RWPE2 (cell line): ENCODE measurements at regions not wholly inside any gene's neighbourhood (a gene's known extent, or its start where the extent isn't known, plus 50 kb on each side); places are given as distances from the start of the nearest gene placed in this dataset.

Experiments used
- ATAC-seq: fragments of 200-7000 bp; cut with Tn5 transposase; 3 replicates; pipeline ENCODE4 v1.9.1; 2021; ENCODE audit warnings: low read depth
- DNase-seq: peaks from one replicate; pipeline ENCODE4 v3.0.0-alpha.2; 2020; ENCODE audit warnings: low spot score
- H3K27ac ChIP-seq: fragments of 450-650 bp; 2 replicates; pipeline ENCODE4 v1.5.1; 2017; ENCODE audit warnings: mild to moderate bottlenecking; ENCODE audit not compliant: poor library complexity, severe bottlenecking
- H3K27me3 ChIP-seq: fragments of 250-450 bp; sonication (Bioruptor Pico); 2 replicates; pipeline ENCODE4 v1.5.1; 2021; ENCODE audit warnings: mild to moderate bottlenecking, moderate library complexity; ENCODE audit not compliant: insufficient read depth, poor library complexity, severe bottlenecking
- H3K36me3 ChIP-seq: fragments of 250-450 bp; sonication (Bioruptor Pico); 2 replicates; pipeline ENCODE4 v1.5.1; 2020; ENCODE audit warnings: low read depth, mild to moderate bottlenecking, moderate library complexity
- H3K4me1 ChIP-seq: fragments of 250-450 bp; sonication (Bioruptor Pico); 2 replicates; pipeline ENCODE4 v1.5.1; 2021; ENCODE audit warnings: mild to moderate bottlenecking, moderate library complexity; ENCODE audit not compliant: insufficient read depth, poor library complexity, severe bottlenecking
- H3K4me3 ChIP-seq: fragments of 250-450 bp; sonication (Bioruptor Pico); 2 replicates; pipeline ENCODE4 v1.5.1; 2021; ENCODE audit warnings: mild to moderate bottlenecking, moderate library complexity; ENCODE audit not compliant: severe bottlenecking
- H3K9me3 ChIP-seq: fragments of 250-450 bp; sonication (Bioruptor Pico); 2 replicates; pipeline ENCODE4 v1.5.1; 2021; ENCODE audit warnings: mild to moderate bottlenecking, moderate library complexity; ENCODE audit not compliant: severe bottlenecking
- TF ChIP-seq, protein P1 (sequence below): fragments of 450-650 bp; IDR thresholded peaks from one replicate; pipeline ENCODE4 v1.5.1; 2017; ENCODE audit warnings: mild to moderate bottlenecking, moderate library complexity; ENCODE audit not compliant: poor library complexity, severe bottlenecking

DNA sequence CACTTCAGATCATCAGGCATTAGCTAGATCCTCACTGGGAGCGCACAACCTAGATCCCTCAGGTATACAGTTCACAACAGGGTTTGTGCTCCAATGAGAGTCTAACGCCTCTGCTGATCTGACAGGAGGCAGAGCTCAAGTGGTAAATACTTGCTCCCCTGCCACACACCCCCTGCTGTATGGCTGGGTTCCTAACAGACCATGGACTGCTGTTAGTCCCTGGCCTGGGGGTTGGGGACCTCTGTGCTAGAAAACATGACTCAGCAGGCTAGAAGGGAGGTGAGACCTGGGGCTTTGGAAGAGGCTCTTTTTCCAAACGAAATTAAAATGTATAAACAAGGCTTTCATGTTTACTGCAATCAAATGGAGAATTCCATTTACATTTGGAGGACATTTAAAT is 691.1 kb downstream of the FLRT2 start:
- no peaks in the 10 kb centered on the region for H3K27me3 ChIP-seq
- no peak overlapping the region for H3K4me3 ChIP-seq
- no peaks in the 10 kb centered on the region for H3K36me3 ChIP-seq
- DNase-seq (no peak), ATAC-seq (no peak)
- H3K27ac ChIP-seq, result no peak overlapping the region
- no peaks in the 10 kb centered on the region for H3K9me3 ChIP-seq
- TF ChIP-seq, protein P1, sequence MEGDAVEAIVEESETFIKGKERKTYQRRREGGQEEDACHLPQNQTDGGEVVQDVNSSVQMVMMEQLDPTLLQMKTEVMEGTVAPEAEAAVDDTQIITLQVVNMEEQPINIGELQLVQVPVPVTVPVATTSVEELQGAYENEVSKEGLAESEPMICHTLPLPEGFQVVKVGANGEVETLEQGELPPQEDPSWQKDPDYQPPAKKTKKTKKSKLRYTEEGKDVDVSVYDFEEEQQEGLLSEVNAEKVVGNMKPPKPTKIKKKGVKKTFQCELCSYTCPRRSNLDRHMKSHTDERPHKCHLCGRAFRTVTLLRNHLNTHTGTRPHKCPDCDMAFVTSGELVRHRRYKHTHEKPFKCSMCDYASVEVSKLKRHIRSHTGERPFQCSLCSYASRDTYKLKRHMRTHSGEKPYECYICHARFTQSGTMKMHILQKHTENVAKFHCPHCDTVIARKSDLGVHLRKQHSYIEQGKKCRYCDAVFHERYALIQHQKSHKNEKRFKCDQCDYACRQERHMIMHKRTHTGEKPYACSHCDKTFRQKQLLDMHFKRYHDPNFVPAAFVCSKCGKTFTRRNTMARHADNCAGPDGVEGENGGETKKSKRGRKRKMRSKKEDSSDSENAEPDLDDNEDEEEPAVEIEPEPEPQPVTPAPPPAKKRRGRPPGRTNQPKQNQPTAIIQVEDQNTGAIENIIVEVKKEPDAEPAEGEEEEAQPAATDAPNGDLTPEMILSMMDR, result no peak
- no peaks in the 10 kb centered on the region for H3K4me1 ChIP-seq

DNA sequence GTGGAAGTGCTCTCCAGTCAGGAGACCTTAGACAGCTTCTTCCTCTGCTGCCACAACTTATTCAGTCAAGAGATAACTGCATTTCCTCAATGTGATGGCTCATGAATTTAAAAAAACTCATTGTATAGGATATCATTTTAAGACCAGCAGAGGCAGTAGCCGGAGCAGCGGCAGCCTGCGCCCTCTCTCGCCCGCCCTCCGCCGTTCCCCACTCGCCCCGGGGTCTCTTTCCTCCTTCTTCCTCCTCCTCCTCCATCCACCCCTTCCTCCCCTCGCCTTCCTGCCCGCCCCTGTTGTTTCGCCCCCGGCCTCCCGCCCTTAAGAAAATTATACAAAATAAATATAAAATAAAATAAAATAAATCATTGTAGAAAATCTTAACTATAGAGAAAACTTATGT is 687.6 kb downstream of the FLRT2 start:
- H3K9me3 ChIP-seq, result no peaks in the 10 kb centered on the region
- no peaks in the 10 kb centered on the region for H3K4me1 ChIP-seq
- no peaks in the 10 kb centered on the region for H3K36me3 ChIP-seq
- no peak overlapping the region for H3K27ac ChIP-seq
- peaks cover 8% of the 10 kb centered on the region for H3K27me3 ChIP-seq
- DNase-seq, result no peak
- H3K4me3 ChIP-seq, result no peak overlapping the region
- no peak; the same call in 2 of the 3 replicates for ATAC-seq
- TF ChIP-seq, protein P1, result no peak

DNA sequence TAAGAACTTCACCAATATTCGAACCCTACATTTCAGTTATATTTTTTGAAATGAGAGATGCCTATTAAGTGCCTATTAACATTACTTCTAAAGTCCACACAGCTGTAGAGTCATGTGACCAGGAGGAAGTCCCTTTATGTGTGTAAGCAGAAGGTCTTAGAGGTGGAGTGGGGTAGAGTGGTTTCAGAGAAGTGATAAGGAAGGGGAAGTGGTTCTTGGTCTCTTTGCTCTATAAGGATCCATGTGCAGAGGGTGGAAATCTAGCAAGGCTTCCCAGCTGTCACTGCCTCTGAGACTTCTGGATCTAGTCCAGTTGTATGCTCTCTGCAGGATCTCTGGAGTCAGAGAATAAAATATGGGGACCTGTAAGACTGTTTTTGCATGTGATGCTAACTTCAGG is 673.9 kb downstream of the FLRT2 start:
- DNase-seq, result no peak
- H3K27me3 ChIP-seq, result peaks cover 5% of the 10 kb centered on the region
- H3K4me3 ChIP-seq, result no peak overlapping the region
- TF ChIP-seq, protein P1, result no peak
- H3K4me1 ChIP-seq, result no peaks in the 10 kb centered on the region
- no peaks in the 10 kb centered on the region for H3K9me3 ChIP-seq
- no peak overlapping the region for H3K27ac ChIP-seq
- ATAC-seq, result no peak
- H3K36me3 ChIP-seq, result no peaks in the 10 kb centered on the region

DNA sequence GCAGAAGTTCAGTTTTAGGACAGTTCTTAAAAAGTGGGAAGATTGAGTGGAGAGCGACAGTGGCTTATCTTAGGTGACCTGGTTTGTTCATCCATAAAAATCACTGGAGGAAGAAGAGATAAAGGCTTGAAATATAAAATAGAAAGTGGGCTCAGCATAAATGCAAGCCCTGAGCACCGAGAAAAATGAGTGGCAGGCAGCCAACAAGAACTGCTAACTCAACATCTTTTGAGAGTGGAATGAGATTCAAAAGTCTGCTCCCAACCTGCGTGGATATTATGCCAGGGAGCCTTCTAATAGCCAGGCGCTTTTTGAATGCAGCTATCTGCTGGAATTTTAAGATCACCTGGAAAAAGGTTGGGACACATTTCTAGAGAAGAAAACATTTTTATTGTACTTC is 666.5 kb downstream of the FLRT2 start:
- no peak for ATAC-seq
- TF ChIP-seq, protein P1, result no peak
- Histone ChIP-seq H3K36me3 (no peaks in the 10 kb centered on the region), H3K27me3 (peaks cover 5% of the 10 kb centered on the region), H3K9me3 (no peaks in the 10 kb centered on the region), H3K27ac (no peak overlapping the region), H3K4me1 (no peaks in the 10 kb centered on the region), H3K4me3 (no peak overlapping the region)
- DNase-seq, result no peak

DNA sequence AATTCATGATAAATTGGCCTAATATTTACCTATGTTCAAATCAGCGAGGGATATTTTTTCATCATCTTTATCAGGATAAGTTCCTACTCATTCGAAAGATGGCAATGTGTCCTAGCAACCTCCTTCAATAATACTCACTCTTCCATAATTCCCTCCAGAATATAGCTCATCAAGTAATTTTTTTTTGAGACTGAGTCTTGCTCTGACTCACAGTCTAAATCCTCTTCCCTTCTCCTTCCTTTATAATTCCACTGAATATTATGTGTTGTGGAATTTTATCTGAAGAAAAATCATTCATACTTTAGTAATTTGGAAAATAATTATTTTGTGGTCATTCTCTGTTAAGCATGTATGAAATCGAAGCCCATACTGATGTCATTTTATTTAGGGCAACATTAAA is 663.8 kb downstream of the FLRT2 start:
- Histone ChIP-seq H3K4me1 (no peaks in the 10 kb centered on the region), H3K27me3 (peaks cover 5% of the 10 kb centered on the region), H3K9me3 (no peaks in the 10 kb centered on the region), H3K27ac (no peak overlapping the region), H3K36me3 (no peaks in the 10 kb centered on the region), H3K4me3 (no peak overlapping the region)
- no peak for ATAC-seq
- no peak for DNase-seq
- TF ChIP-seq, protein P1, result no peak
